ENCODE measurements at regions not wholly inside any gene's neighbourhood (a gene's known extent, or its start where the extent isn't known, plus 50 kb on each side); places are given as distances from the start of the nearest gene placed in this dataset.

DNA sequence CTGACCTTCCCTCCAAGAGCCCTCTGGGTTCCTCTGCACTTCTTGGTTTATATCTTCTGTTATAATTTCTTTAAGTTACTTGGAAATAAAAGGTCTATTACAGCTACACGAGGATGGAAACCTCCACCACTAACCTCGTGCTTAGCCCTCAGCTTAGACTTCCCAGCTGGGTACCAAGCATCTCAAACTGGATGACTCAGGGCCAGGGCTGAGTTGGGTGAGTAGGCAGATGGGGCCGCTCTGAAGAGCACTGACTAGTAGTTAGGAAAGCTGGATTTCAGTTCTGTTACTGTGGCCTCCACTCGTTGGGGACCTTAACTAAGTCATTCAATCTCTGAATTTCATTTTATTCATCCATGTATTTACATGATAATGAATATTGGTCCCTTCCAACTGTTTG lies 1036.6 kb downstream of the IGSF11 start:
- no peak for TF ChIP-seq EP300 (IDR thresholded peaks at IDR 0.05; ENCODE audit: borderline replicate concordance in 1 of 2, low read depth in 1 of 2, low read length in 1 of 2)
- TF ChIP-seq, protein P1, sequence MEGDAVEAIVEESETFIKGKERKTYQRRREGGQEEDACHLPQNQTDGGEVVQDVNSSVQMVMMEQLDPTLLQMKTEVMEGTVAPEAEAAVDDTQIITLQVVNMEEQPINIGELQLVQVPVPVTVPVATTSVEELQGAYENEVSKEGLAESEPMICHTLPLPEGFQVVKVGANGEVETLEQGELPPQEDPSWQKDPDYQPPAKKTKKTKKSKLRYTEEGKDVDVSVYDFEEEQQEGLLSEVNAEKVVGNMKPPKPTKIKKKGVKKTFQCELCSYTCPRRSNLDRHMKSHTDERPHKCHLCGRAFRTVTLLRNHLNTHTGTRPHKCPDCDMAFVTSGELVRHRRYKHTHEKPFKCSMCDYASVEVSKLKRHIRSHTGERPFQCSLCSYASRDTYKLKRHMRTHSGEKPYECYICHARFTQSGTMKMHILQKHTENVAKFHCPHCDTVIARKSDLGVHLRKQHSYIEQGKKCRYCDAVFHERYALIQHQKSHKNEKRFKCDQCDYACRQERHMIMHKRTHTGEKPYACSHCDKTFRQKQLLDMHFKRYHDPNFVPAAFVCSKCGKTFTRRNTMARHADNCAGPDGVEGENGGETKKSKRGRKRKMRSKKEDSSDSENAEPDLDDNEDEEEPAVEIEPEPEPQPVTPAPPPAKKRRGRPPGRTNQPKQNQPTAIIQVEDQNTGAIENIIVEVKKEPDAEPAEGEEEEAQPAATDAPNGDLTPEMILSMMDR (IDR thresholded peaks at IDR 0.05): no peak
- no peak for TF ChIP-seq POLR2AphosphoS5 (IDR thresholded peaks at IDR 0.05; ENCODE audit: low read depth, low read length)
- no peak for TF ChIP-seq YY1 (IDR thresholded peaks at IDR 0.05; ENCODE audit: low read depth)
- no peak for TF ChIP-seq NRF1 (IDR thresholded peaks at IDR 0.05; ENCODE audit: low read depth, low read length)
- no peak for TF ChIP-seq PBX3 (IDR thresholded peaks at IDR 0.05)
